ENCODE measurements at regions not wholly inside any gene's neighbourhood (a gene's known extent, or its start where the extent isn't known, plus 50 kb on each side); places are given as distances from the start of the nearest gene placed in this dataset.

DNA sequence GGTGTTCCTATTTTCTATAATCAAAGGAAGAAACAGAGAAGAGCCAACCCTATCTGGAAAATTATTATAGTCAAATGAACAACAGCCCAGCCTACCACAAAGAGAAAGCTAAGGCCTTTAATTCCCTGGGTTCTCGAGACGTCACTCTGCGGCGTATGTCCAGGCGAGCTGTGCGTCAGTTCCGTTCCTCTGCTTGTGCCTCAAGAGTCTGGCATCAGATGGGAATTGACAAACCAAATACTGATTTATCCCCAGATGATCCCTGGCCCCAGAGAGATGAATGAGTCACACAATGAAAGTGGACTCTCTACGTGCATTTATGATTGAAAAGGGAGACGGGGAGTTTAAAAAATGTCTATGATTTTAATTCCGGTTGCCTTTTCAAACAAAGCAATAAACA, 151.6 kb upstream of the PDE10A start:
- DNase-seq: no peak

DNA sequence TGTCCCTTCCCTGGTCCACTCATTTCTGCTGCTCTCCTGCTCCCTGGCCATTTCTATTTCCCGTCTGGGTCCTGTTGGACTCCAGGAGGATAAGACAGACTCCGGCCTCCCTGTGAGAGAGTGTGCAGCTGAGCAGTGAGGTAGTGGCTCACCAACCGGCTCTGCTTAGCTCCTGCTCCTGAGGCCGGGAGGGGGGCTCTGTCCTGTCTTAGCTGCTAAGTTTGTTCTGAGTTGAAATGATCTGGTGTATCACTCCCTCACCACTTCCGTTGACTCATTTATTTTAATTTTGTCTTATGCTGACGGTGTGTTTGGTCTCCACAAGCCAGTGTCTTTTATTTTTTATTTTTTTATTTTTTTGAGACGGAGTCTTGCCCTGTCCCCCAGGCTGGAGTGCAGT, 148.5 kb upstream of the PDE10A start:
- no peak for DNase-seq

DNA sequence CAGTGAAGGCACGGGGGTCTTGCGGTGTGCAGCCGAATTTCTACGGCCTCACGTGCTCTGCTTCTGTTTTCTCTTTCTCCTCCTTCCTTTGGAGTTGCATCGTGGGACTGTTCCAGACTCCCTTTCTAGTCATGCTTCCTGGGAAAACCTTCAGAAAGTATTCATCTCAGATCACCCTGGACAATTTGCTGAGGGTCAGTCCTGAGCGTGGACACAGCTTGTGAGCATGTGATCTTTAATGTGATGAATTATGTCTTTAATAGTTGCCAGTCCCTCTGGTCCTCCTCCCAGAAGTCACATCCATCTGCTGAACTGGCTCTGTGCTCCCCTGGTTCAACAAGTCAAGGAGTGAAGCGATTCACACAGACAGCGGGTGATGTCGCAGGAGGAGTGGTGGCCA, 145.0 kb upstream of the PDE10A start:
- no peak for DNase-seq

DNA sequence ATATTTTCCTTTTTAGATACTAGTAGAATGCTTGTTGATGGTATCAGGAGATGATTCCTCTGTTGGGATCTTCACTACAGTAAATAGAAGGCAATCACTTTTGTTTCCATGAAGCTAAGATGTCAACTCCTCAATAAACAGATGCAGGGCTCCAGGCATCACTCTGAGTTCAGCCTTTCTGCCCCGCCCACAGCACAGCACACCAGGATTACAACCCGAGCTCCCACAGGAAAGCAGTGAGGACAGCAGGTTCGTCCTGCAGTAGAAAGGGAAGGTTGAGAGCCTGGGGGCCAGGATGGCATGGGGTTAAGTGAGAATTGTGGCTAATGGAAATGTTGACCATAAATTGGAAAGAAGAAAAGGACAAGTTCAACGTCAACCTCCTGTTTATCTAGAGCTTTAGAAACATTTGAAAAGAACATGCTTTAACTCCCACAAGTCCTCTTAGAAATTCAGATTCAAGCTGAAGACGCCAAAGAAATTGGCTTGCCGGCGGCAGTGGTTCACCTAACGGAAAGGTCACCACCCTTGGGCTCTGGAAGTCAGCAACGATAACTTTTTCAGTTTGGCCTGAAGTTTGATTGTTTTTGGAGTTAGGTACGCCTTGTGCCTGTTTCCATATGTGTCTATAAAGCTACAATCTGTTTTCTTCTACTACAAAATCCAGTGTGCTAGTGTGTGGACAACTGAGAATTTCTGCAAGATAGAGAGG, 144.4 kb upstream of the PDE10A start:
- no peak for DNase-seq

DNA sequence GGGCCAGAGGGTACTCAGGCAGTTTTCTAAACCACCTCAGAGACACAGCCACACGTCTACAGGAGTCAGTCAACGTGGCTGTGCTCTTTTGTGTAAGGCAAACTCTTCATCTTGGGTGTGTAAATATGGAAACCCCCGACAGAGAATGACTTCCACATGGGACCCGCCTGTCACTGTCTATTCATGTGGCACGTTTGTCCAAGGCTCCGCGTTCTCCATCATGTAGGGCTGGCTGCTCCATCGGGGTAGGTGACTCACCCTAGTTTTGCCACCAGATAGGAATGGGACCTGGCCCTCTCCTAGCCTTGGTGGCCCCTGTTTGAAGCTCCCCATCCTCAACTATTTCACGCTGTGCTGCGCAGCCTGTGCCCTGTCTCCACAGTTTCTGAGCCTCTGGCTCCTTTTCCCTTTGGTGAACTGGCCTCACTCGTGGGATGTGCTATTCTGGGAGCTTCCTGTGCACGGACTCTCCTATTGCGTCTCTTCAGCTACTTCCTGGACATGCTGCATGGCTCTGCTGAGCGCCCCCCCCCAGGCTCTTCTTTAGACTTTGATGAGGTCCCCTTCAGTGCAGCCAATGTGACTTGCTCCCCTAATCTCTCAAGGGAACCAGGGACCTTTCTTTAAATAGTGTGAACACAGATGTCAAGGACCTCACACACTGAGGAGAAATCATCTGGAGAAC, 143.2 kb upstream of the PDE10A start:
- no peak for DNase-seq

DNA sequence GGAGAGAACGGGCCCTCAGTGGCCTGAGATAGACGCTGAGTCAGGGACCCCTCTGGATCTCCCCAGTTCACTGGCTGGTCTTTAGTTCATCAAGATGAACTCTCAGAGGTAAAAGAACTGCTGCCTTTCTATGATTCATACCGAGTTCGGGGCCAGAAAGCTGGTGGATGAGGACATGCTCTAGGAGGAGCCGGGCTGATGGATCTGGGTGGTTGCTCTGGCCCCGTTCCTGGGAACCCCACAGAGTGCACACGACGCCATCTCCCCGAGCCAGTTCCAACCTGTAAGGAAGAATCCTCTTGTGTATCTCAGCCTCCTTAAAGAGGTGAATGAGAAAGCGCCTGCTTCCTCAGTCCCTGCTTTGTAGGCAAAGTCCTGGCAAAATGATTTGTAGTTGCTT, 142.6 kb upstream of the PDE10A start:
- no peak for DNase-seq

DNA sequence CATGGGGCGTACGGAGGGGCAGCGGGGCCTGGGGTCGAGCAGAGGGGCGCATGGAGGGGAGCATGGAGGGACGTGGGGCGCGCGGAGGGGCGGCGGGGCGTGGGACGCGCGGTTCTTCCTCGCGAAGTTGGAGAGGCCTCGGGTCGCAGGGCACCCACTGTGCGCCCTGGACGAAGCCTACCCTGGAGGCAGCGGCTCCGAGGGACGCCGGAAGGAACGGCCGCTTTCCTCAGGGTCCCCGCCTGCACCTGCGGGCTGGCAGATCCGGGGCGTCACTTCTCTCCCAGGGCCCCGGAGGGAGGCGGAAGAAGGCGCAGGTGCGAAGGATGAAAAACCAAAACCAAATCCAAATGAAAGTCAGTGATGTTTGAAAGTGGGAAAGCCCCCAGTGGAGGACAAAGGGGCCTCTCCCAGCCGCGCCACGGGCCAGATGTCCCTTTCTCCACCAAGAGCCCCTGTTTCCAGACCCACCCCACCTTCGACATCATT, 142.1 kb upstream of the PDE10A start:
- DNase-seq: peak; percentile 7

DNA sequence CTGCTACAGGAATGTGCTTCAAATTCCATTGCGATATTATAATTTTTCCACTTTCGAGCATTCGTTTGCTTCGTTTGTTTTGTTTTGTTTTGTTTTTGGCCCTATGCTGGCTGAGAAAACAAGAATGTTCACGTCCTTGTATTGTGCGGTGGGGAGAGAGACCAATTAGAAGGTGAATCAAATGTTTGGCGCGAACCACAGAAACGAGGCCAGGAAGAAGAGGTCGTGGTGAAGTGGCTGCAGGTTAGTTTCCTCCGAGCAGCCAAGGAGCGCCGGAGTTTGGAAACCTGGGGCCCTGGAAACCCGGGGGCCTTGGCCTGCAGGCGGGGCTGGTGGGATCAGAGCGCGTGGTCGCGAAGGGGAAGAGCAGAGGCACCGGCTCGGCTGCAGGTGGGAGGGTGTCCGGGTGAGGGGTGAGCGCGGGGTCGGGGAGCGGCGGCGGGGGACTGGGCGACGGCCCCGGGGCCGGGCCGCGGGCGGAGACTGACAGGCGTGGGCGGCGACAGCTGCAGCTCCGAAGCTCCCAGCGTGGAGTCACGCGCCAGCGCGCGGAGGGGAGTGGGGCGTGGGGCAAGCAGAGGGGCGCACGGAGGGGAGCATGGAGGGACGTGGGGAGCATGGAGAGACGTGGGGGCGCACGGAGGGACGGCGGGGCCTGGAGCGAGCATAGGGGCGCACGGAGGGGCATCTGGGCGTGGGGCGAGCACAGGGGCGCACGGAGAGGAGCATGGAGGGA, 141.5 kb upstream of the PDE10A start:
- no peak for DNase-seq

DNA sequence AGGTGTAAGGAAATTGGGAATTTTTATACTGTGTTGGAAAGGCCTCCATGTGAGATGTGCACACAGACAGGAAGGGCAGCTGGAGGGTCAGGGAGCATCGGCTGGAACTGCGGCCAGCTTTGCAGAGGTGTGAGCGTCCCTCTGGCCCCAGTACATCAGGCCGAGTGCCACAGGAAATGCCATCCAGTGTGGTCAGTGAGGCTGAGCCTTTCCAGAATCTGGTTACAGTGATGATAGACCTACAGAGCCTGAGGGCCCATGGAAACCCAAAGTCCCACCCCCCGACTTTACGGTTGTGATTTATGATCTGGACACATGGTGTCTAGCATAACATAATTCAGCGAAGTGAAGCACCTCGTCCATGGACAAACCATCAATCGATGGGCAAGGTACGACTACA, 137.3 kb upstream of the PDE10A start:
- DNase-seq: no peak

DNA sequence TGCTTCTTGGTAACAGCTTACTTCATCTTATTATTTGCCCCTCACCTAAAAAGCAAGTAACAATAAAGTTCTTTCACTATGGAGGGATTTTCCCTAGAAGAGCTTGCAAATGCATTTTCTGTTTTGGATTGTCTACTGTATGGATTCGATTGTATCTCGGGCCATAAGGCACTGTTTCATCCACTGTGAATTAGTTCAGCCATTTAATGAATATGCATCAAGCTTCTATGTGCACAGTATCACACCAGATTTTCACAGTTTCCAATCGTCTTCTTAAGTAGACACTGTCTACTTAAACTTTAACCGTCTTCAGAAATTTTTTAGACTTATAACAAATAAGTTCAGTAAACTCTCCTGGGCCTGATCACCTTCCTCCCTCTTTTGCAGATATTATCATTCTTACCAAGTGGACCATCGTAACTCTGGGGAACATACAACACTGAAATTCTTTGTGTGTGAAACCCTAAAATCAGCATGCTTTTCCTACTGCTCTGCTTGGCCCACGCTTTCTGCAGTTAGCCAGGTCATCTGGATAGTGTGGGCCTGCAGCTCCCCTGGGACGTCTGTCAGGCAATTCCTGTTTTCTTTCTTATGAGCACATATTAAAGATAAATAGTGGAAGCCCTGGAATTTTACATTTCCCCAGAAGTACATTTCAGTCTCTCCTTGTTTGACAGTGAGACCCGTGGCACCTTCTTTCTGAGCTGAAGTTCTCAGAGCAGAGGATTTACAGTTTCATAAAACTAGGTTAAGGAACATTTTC, 136.5 kb upstream of the PDE10A start:
- DNase-seq: no peak

DNA sequence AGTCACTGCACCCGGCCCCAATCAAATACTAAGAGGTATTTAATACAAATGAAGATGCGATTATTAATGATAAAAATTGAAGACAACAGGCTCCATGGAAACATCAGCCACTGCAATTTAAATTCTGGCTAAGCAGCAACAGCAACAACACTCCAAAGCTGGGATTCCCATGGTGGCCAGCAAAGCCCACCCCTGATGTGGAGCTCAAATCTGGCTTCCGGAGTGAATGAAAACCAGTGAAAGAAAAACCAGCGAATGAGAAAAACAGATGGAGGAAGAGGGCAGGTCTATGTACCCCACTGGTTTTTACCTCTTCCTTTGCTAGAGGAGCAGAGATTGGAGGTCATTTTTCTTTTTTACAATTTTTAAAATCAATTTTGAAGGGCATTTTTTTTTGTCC, 135.9 kb upstream of the PDE10A start:
- no peak for DNase-seq

DNA sequence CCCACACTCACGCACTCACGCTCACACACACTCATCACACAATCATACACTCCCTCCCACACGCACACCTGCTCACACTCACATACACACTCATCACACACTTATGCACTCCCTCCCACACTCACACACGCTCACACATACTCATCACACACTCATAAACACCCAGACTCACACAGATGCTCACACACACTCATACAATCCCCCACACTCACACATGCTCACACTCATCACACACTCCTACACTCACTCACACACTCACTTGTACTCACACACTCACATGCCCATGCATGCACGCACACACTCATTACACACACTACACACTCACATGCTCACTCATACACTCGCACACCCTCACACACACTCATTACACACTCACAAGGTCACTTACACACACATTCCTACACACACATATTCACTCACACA, 131.1 kb upstream of the PDE10A start:
- DNase-seq: no peak

DNA sequence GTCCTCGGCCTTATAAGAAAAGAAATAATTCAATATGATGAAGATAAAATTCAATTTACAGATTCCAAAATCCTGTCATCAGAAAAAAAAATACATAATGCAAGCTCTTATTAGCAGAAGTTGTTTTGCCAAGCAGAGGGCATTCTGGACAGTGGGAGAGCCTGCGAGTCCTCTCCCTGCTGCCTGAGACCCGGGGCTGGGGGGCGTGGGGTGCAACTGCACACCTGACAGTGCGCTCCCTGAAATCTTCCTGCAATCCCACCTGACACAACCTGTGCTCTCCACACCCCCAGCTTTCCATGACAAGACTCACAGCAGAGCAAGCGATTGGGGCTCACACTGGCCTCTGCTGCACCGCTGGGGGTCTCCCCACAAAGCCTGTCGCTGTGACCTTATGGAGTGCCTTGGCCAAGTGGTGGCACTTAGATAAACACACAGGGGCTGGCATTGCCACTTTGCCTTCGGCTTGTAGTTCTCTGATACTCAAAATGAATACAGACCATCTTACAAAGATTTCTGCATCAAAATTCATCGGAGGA, 130.3 kb upstream of the PDE10A start:
- DNase-seq: no peak

DNA sequence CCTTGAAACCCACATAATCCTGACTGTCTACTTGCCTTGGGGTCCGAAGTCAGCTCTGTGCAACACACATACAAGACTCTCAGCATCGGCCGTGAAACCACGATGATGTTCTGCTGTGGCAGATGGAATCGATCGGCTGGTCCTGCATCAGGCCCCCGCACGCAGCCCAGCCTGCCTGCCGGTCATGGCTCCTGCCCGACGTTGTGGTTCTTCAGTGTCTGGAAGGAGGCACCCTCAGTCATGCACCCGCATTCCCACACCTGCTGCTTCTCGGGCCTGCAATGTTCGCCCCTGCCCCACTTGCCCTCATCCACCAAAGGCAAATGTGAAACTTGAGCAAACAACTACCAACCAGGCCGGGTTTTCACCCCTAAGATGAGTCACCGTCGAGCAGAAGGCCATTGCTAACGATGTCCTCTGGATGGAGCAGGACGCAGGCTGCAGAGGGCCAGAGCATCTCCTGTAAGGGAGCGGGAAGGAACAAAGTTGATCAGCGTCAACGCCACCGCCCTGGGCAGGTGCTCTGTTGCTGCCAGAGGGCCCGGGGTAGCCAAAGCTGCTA, 128.9 kb upstream of the PDE10A start:
- no peak for DNase-seq

DNA sequence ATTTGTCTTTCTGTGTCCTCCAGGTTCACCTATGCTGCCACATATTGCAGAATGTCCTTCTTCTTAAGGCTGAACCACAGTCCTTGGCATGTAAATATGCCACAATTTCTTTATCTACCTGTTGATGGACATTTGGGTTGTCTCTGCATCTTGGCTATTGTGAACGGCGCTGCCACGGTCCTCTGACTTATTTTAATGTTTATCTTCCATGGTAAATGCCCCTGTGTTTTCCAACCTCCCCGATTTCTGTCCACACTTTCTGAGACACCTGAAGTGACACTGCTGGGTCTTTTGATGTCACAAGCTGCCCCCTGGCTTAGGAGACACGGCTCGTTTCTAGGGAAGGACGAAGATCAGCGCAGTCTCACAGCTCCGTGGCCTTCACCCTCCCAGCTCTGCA, 128.3 kb upstream of the PDE10A start:
- no peak for DNase-seq

DNA sequence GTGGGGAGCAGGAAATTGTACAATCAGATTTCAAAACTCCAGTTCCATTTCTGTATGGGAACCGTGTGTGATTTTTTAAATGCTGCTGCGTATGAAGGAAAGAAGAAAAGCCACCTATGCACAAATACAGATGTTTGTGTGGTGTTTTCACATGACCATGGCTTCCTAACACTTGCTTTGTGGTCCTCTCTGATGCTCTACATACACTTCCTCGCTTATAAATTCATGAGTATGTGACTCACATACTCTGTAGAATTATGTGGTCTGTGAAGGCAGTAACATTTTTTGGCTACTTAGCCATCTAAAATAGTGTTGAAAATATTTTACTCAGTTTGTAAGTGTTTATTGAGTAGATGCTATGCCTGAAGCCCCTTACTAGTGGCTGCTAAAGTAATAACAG, 119.8 kb upstream of the PDE10A start:
- no peak for DNase-seq

DNA sequence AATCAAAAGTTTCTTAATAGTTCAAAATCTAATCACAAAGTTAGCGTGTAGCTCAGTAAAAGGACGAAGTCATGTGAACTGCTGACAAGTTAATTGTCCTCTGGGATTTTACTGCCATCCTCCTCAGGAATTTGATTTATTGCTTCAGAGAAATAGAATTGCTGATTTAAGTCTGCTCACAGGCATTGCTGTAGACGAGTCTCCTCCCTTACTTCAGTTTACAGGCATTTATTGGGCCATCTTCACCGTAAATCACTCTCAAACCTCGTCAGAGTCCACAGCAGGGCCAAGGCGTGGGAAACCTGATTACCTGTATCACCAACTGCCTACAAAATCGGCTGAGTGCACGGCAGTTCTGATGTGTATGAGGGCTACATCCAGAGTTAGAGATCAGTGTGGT, 119.1 kb upstream of the PDE10A start:
- no peak for DNase-seq

DNA sequence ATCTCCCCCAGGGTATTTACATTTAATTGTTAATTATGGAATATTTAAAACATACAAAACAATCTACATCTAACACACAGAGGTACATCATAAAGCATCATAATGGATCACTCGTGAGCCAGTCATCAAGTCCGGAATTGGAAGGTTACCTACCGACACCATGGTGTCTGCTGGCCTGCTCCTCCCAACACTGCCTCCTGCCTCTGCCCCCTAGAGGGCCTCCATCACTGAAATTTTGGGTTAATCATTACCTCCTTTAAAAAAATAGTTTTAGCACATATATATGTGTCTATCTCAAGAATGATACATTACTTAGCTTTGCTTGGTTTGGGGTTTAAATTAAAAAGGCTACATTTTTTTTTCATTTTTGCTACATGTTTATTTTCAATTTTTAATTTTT, 114.6 kb upstream of the PDE10A start:
- DNase-seq: no peak

DNA sequence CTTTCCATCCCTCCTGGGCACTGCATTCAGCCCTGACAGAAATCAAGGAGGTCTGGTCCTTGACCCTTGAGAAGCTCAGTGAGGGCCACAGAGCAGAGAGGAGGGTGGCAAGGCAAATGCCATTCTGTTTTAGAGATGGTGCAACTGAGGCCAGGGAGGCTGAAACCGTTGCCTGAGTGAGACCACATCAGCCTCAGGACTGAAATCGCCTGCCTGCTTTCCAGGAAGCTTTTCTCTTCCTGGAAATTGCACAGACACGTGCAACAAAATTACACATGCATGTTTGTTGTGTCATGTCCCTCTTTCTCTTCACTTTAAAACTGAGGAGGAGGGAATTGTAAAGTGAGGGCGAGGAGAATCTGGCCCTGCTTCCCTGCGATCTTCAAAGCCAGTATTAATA, 113.7 kb upstream of the PDE10A start:
- no peak for DNase-seq

DNA sequence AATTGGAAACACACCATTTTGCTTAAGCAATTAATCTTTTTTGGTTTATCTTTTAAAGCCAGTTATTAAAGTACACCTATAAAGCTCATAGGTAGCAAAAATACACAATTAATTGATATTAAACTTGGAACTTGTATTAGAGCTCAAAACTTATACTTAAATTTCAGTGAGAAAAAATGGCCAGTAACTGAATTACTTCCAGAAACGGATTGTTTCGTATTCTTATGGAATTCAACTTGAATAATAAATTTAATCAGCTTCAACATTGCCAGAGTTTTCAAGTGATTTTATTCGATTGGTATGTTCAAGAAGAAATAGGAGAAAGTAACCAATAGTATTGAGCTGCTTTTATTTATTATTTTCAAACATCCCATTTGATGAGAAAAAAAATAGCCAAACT, 112.7 kb upstream of the PDE10A start:
- no peak for DNase-seq

DNA sequence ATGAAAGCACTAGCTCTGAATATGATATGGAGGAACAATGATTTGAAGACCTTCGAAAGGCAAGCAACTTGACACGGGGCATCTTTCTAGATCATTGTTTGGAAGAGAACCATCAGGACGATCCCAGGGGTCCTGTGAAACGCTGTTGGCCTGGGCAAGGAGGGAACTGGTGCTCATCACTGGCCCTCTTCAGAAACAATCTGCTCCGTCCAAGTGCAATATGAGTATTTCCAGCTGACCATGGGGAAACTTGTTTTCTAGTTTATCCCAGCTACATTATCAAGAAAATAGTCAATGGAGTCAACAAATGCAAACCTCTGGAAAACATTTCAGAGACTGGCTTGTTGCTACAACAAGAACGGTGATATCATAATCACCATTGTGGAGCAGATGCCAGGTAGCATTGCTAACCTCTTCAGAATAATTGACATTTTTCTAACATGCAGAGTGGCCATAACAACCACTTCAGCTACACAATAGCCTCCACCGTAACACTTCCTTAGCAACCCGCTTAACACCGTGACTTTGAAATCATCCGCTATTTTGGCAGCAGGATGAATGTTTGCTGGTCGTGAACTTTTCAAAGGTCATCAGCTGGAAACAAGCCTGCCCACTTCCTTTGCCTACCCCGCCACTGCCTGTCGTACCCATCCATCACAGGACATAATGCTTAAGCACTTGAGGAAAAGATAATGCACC, 112.0 kb upstream of the PDE10A start:
- DNase-seq: peak; percentile 50
